NCI-H345 treated with DMSO at 0.1 percent for 48 hours (cell line): ENCODE measurements at regions not wholly inside any gene's neighbourhood (a gene's known extent, or its start where the extent isn't known, plus 50 kb on each side); places are given as distances from the start of the nearest gene placed in this dataset.

Source experiments
- DNase-seq: peaks from one replicate; lab custom pipeline; 2025; ENCODE audit not compliant: unreplicated experiment; lab: John Stamatoyannopoulos, UW

GRCh38 chr1:13921190-13921589 is 221.2 kb downstream of the PRDM2 start:
- DNase-seq: no peak

GRCh38 chr1:13922466-13923110 is 222.6 kb downstream of the PRDM2 start:
- DNase-seq: no peak

- no peak for DNase-seq
These were observed 226.6 kb downstream of the PRDM2 start for GRCh38 chr1:13926556-13926955.

- no peak for DNase-seq
These were observed 227.7 kb downstream of the PRDM2 start for GRCh38 chr1:13927736-13928135.

GRCh38 chr1:13929313-13929712 is 229.3 kb downstream of the PRDM2 start:
- DNase-seq: no peak

GRCh38 chr1:13930151-13930550 is 230.2 kb downstream of the PRDM2 start:
- DNase-seq: no peak

- DNase-seq: no peak
These were observed 231.2 kb downstream of the PRDM2 start for GRCh38 chr1:13931226-13931625.

GRCh38 chr1:13935336-13935735 is 235.3 kb downstream of the PRDM2 start:
- peak; percentile 95 for DNase-seq

GRCh38 chr1:13941315-13941714 is 241.3 kb downstream of the PRDM2 start:
- DNase-seq: no peak

GRCh38 chr1:13943055-13943454 is 243.1 kb downstream of the PRDM2 start:
- no peak for DNase-seq

- no peak for DNase-seq
These were observed 245.9 kb downstream of the PRDM2 start for GRCh38 chr1:13945856-13946255.

- no peak for DNase-seq
These were observed 247.7 kb downstream of the PRDM2 start for GRCh38 chr1:13947658-13948057.

- DNase-seq: no peak
These were observed 248.4 kb downstream of the PRDM2 start for GRCh38 chr1:13948396-13948795.

- no peak for DNase-seq
These were observed 249.0 kb downstream of the PRDM2 start for GRCh38 chr1:13948888-13949391.

- DNase-seq: no peak
These were observed 249.6 kb downstream of the PRDM2 start for GRCh38 chr1:13949546-13949945.

- DNase-seq: no peak
These were observed 250.6 kb downstream of the PRDM2 start for GRCh38 chr1:13950637-13951036.

- no peak for DNase-seq
These were observed 252.1 kb downstream of the PRDM2 start for GRCh38 chr1:13951793-13952751.

GRCh38 chr1:13952985-13953384 is 253.0 kb downstream of the PRDM2 start:
- DNase-seq: no peak

GRCh38 chr1:13956393-13956792 is 256.4 kb downstream of the PRDM2 start:
- no peak for DNase-seq

- DNase-seq: no peak
These were observed 260.5 kb downstream of the PRDM2 start for GRCh38 chr1:13960375-13960987.

- DNase-seq: no peak
These were observed 264.8 kb downstream of the PRDM2 start for GRCh38 chr1:13964768-13965167.
